KG1 (cell line): ENCODE measurements at regions not wholly inside any gene's neighbourhood (a gene's known extent, or its start where the extent isn't known, plus 50 kb on each side); places are given as distances from the start of the nearest gene placed in this dataset.

Experiments used
- DNase-seq: peaks from one replicate; lab custom pipeline; 2025; lab: John Stamatoyannopoulos, UW

- DNase-seq = no peak
Observed at GRCh38 chr18:6465281-6465680, 50.6 kb upstream of the L3MBTL4 start.

GRCh38 chr18:6476190-6476589 is 61.5 kb upstream of the L3MBTL4 start:
- no peak for DNase-seq

DNA sequence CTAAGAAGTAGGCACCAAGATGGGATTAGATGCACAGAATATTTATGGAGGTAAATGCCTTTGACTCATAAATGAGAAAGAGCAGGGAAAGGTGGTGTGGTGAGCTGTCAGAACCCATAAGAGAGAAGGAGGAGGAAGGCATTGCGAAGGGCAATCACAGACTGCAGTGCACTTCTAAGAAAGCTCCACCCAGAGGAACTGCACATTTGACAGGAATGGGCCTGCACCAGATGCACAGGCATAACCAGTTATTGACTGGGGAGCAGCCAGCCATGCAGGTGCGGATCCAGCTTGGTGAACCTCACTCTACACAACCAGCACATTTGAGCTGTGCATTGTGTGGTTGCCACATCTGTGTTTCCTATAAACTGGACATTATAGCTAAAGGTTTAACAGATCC is 62.2 kb upstream of the L3MBTL4 start:
- DNase-seq = no peak

GRCh38 chr18:6478121-6478520 is 63.4 kb upstream of the L3MBTL4 start:
- DNase-seq = no peak

DNA sequence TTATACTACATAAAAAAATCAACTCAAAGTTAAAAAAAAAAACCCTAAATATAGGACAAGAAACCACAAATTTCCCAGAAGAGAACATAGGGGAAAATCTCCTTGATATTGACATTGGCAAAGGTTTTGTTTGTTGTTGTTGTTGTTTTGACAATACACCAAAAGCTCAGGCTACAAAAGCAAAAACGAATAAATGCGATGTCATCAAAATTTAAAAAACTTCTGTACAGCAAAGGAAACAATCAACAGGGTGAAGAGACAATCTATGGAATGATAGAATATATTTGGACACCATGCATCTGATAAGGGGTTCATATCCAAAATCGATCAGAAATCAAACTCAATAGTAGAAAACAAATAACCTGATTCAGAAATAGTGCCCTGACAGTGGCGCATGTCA is 65.0 kb upstream of the L3MBTL4 start:
- DNase-seq = no peak

DNA sequence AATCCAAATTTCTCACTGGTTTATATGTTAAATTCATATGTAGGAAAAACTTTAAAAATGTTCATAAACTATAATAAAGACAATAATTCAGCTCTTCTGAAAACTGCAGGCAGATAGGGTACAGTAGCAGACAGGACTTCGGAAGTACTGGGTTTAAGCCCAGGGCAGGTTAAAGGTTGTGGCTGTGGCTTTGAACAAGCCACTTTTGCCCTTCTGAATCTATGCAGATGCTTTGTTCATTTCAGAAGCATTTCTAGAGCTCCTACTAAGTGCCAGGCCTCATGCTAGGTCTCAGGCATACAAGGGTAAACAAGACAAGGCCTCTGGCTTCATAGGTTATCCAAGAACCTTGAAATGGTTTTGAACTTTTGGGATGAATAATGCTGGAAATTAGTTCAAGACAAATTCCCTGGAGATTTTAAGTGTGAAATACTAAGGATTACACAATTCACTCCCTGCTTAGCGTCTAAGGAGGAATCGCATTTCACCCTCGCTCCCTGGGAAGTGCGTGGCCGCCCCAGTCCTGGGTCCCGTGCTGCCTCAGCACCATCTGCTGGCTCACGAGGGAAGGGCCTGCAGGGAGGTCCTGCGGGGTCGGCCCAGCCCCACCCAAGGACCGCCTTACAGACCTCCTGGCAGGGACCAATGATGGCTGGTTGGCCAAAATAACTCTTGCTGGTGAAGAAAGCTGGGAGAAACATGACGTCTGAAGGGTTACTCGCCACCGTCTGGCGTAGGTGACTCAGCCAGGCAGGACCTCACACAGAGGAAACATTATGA is 67.7 kb upstream of the L3MBTL4 start:
- DNase-seq = no peak

GRCh38 chr18:6484659-6485058 is 69.9 kb upstream of the L3MBTL4 start:
- DNase-seq = no peak

DNA sequence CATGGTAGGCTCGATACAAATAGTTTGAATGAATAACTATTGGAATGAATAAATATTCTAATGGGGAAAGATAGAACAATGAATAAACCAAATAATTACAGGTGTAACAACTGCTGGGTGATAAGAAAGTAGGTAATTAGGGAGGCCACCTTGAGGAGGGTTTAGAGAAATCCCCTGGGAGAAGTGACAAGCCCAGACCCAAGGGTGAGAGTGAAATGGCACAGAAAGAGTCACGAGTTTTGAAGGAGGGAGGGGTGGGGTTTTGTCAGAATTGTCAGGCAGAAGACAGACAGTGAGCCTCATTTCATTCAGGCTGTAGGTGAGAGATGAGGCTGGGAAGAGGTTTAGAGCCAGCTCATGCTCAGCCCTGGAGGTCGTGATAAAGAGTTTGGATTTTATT is 71.6 kb upstream of the L3MBTL4 start:
- no peak for DNase-seq

- no peak for DNase-seq
Observed at GRCh38 chr18:6486764-6487426, 72.2 kb upstream of the L3MBTL4 start.

GRCh38 chr18:6487968-6488367 is 73.3 kb upstream of the L3MBTL4 start:
- DNase-seq = no peak

DNA sequence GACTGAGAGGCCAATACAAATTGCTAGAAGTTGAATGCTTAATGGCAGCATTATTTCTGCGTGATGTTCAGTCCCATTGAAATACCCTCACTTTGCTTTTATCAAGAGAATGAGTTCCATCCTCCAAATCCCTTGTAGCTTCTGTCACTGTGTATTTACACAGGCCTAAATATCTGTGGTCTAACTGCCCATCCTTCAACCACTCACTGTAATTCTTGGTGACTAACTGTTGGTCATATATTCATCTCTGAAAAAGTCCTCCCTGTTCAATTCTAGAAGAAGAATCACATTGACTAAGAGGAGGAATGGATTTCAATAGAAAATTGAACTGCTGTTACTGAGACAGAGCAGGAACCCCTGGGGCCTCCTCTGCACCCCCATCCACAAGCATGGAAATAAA is 74.2 kb upstream of the L3MBTL4 start:
- no peak for DNase-seq

DNA sequence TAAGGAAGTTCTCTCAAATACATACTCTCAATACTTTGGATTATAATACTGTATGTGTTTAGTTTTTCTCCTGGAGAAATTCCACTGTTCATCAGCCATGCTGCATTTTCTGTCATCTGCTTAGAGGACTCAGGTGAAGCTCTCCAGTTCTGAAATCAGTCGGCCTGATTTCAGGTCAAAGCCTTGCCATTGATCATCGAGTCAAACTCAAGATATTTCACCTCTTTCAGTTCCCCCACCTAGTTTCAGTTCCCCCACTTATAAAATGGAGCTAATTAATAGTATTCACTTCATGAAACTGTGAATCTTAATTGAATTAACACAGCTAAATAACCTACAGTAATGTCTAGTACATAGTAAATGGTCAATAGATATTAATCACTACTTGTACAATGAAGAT is 75.3 kb upstream of the L3MBTL4 start:
- DNase-seq = no peak

GRCh38 chr18:6493194-6493593 is 78.5 kb upstream of the L3MBTL4 start:
- no peak for DNase-seq

DNA sequence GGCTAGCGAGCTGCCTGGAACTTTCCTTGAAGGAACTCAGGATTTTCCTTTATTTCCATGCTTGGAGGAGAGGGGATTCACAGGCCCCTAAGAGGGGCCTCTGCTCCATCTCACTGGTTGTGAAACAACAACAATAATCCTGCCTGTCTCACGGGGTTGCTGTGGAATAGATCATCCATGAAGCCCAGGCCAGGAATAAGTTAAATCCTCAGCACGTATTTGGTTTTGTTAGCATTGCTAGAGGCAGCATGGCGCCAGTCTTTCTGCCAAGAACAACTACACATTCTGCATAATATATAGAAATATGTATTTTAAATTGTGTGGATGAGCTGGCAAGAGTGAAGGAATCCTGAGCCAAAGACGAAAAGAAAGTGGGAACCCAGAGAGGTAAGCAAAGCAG is 80.8 kb upstream of the L3MBTL4 start:
- no peak for DNase-seq

GRCh38 chr18:6497543-6497942 is 82.8 kb upstream of the L3MBTL4 start:
- DNase-seq = no peak

GRCh38 chr18:6498289-6498856 is 83.7 kb upstream of the L3MBTL4 start:
- DNase-seq = no peak

GRCh38 chr18:6504605-6505497 is 90.1 kb upstream of the L3MBTL4 start:
- DNase-seq = no peak

- no peak for DNase-seq
Observed at GRCh38 chr18:6505498-6505875, 90.8 kb upstream of the L3MBTL4 start.

- DNase-seq = no peak
Observed at GRCh38 chr18:6509417-6509816, 94.7 kb upstream of the L3MBTL4 start.

GRCh38 chr18:6509832-6510231 is 95.1 kb upstream of the L3MBTL4 start:
- no peak for DNase-seq

DNA sequence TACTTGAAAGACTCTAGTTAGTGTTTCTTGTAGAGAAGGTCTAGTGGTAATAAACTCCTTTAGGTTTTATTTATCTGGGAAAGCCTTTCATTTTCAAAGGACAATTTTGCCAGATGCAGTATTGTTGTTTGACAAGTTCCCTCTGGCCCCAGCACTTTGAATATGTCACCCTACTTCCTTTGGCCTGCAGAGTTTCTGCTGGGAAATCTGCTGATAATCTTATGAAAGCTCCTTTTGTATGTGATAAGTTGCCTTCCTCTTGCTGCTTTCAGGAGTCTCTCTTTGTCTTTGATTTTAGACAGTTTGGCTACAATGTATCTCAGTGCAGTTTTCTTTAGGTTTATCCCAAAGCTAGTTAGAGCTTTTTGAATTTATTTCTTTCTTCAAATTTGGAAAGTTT is 106.2 kb upstream of the L3MBTL4 start:
- no peak for DNase-seq

DNA sequence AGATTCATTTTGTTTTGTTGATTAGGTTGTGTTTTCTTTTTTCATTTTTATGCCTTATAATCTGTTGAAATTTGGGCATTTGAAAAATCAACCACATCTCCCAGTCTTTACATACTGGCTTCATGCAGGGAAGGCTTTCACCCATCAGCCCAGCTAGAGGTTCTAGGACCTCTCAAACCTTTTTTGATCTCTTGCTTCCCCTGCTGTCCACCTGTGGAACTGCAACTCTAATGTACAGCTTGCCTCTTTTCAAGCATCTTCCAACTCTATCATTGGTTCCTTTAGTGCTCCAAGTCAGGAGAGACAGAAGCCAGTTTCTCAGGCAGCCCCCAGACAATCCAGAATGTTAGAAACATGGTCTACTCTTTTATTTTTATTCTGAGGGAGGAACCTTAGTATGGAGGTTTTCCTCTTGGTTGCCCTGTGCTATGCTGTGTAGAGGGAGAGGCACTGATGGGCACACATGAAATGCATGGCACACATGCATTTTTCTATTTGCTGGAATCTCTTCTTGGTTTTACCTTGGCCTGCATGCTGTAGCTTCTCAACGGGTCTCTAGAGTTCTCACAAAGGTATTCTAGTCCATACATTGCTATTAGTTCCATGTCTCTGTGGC is 107.2 kb upstream of the L3MBTL4 start:
- peak; percentile 18 for DNase-seq
